22Rv1 (cell line): ENCODE measurements at regions not wholly inside any gene's neighbourhood (a gene's known extent, or its start where the extent isn't known, plus 50 kb on each side); places are given as distances from the start of the nearest gene placed in this dataset.

Experiments
- CTCF ChIP-seq: fragments of 450-650 bp; IDR thresholded peaks from 2 replicates; pipeline ENCODE4 v1.5.1; 2017; ENCODE audit warnings: mild to moderate bottlenecking
- ZFX ChIP-seq: fragments of 450-650 bp; IDR thresholded peaks from 2 replicates; pipeline ENCODE4 v1.6.1; 2017; ENCODE audit warnings: antibody characterized with exemption, borderline replicate concordance

GRCh38 chr3:73774645-73775044 is 149.9 kb upstream of the PDZRN3 start:
- no peak for TF ChIP-seq CTCF
- no peak for TF ChIP-seq ZFX
